HG03280 (cell line): ENCODE measurements at regions not wholly inside any gene's neighbourhood (a gene's known extent, or its start where the extent isn't known, plus 50 kb on each side); places are given as distances from the start of the nearest gene placed in this dataset.
"Not testable (repeated sequence)": the region's sequence is repeated elsewhere in the genome, so short reads cannot be mapped to it uniquely, and the experiment has no call there.

Source experiments
- ATAC-seq: cut with Tn5 transposase; IDR thresholded peaks from one replicate; pipeline ENCODE4 v1.9.1; 2021; ENCODE audit warnings: mild to moderate bottlenecking, moderate library complexity; ENCODE audit not compliant: unreplicated experiment

GRCh38 chr4:78660559-78660958, 109.0 kb downstream of the ANXA3 start:
- ATAC-seq: no peak

- no peak for ATAC-seq
Observed at GRCh38 chr4:78661086-78661690, 109.6 kb downstream of the ANXA3 start.

GRCh38 chr4:78661921-78662521, 110.5 kb downstream of the ANXA3 start:
- peak; percentile 72 for ATAC-seq

GRCh38 chr4:78662658-78663057, 111.1 kb downstream of the ANXA3 start:
- no peak for ATAC-seq

GRCh38 chr4:78664296-78664695, 111.9 kb upstream of the BMP2K start:
- ATAC-seq: not testable (repeated sequence)

GRCh38 chr4:78665216-78665770, 110.9 kb upstream of the BMP2K start:
- ATAC-seq: no peak

GRCh38 chr4:78666830-78667258, 109.3 kb upstream of the BMP2K start:
- ATAC-seq: no peak

- ATAC-seq: peak; percentile 8
Observed at GRCh38 chr4:78667325-78667724, 108.8 kb upstream of the BMP2K start.

GRCh38 chr4:78667764-78668163, 108.4 kb upstream of the BMP2K start:
- ATAC-seq: peak; percentile 72

GRCh38 chr4:78669453-78669852, 106.7 kb upstream of the BMP2K start:
- no peak for ATAC-seq

GRCh38 chr4:78671903-78672815, 104.0 kb upstream of the BMP2K start:
- no peak for ATAC-seq

GRCh38 chr4:78673337-78673736, 102.8 kb upstream of the BMP2K start:
- no peak for ATAC-seq

- no peak for ATAC-seq
Observed at GRCh38 chr4:78675325-78675724, 100.8 kb upstream of the BMP2K start.

GRCh38 chr4:78682070-78682469, 94.1 kb upstream of the BMP2K start:
- ATAC-seq: no peak

- ATAC-seq: no peak
Observed at GRCh38 chr4:78683352-78683751, 92.8 kb upstream of the BMP2K start.

- no peak for ATAC-seq
Observed at GRCh38 chr4:78684325-78685079, 91.6 kb upstream of the BMP2K start.

- ATAC-seq: no peak
Observed at GRCh38 chr4:78687818-78688217, 88.3 kb upstream of the BMP2K start.

- no peak for ATAC-seq
Observed at GRCh38 chr4:78688366-78688765, 87.8 kb upstream of the BMP2K start.

GRCh38 chr4:78689261-78689660, 86.9 kb upstream of the BMP2K start:
- ATAC-seq: no peak

- ATAC-seq: no peak
Observed at GRCh38 chr4:78689700-78690323, 86.3 kb upstream of the BMP2K start.
